SHP77 (cell line): ENCODE measurements at regions not wholly inside any gene's neighbourhood (a gene's known extent, or its start where the extent isn't known, plus 50 kb on each side); places are given as distances from the start of the nearest gene placed in this dataset.

Experiments
- DNase-seq, 2 experiments: peaks; one replicate each; lab custom pipeline; 2025; lab: John Stamatoyannopoulos, UW

DNA sequence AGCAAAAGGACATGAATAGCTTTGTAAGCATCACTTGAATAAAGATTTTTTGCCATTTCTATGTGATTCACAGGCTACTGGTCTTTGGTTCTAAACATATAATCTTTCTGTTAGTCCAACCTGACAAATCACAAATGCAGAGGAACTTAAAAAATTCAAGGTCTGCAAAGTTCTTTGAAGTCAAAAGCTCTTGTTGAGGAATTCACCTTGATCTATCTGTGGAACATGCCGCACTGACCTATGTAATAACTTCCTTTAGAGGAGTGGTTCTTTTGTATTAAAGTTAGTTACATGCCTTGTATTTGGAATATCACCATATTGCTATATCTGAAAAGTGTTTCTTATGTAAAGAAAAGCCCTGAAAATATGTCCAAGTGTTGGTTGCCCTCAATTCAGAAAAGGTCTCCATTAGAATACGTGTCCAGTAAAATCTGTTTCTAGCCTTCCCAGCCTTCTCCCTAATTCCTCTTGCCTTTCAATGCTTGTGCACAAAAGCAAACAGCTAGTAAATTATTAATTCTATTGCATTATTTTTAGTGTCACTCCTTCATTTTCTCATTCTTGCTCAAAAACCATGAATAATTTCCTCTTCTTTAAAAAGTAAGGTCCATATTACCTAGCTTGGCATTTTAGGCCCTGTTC is 1192.8 kb downstream of the FLRT2 start:
- no peak for DNase-seq

DNA sequence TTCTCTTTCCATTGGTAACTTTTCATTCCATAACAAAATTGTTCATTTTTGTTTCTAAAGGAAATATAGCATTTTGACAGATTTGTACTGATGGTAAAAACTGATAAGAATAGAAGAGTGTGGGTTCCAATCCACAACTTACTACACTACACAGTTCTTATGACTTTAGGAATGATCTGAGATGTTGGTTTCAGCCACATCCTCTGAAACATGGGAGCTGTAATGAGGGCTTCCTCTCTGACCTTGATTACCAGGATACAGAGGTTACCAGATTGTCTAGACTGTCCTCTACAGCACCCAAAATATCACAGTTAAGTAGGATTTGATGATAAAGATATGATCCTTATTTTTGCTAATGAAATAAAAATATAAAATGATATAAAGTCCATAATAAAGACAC is 1184.6 kb downstream of the FLRT2 start:
- DNase-seq = no peak

DNA sequence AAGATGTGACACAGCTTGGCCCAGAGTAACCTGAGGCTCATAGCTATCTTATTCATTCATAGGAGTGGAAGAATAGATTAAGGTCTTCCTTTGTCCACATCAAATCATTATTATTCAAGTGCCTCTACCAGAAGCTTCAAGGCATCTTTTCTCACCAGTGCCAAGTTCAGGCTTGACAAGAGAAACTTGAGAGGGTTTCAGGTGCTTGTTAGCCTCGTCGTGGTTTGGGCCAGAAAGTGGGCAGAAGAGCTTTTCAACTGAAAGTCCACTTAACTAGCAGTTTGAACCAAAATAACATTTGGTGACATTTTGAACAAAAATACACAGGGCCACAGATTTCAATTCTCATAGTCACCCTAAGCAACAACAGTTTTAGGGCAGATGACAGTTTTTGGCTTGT is 1184.2 kb downstream of the FLRT2 start:
- no peak for DNase-seq

DNA sequence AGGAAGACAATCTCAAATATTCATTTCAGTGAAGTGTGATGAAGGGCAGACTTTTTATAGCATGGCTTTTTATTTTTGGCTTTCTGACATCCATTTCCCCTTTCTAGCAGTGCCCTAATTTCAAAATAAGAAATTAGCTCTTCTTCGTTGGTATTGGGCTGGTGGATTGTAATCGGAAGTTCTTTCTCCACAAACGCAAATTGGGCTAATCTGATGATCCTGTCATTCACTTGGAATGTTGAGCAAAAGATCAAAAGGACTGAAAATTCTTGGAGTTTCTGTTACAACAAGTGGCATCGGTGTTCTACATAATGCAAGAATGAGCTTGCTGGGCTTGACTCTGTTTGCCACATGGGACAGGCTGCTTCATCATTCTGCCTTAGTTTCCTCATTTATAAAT is 1182.8 kb downstream of the FLRT2 start:
- DNase-seq = no peak

DNA sequence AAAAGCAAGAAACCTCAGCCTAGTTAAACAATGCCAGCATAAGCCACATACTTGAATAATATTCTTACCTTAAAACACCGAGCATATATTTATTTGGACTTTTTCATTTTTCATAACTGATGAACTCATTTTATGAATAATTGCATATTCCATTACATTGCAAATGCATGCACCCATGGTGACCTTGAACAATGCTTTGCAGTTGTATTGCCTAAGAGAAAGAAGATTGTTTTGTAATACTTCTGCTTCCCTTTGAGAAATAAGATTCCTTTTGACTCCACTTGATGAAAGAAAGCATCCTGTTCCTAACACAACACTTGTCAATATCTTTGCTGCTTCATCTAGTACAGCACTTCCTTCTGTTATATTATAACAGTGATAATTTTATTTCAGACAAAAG is 1182.2 kb downstream of the FLRT2 start:
- no peak for DNase-seq

DNA sequence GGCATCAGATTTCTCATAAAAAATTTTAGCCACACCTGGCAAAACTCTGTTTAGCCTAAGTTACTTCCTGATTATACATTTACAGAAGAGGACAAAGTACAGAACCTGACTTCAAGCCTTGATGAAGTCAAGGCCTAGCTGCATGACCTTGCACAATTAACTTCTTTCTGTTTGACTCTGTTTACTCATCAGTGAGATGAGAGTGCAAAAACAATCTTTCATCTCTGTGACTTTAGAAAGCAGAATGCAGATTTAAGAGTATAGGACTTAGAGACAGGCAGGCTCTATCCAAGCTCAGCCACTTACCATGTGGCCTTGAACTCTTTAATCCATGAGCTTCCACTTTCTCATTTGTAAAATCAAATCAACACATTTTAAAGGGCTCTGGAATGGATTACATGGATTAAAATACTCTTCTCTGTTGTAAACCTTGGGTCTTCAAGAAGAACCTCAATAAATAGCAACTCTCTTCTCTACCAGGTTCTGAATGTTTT is 1178.9 kb downstream of the FLRT2 start:
- DNase-seq = no peak

DNA sequence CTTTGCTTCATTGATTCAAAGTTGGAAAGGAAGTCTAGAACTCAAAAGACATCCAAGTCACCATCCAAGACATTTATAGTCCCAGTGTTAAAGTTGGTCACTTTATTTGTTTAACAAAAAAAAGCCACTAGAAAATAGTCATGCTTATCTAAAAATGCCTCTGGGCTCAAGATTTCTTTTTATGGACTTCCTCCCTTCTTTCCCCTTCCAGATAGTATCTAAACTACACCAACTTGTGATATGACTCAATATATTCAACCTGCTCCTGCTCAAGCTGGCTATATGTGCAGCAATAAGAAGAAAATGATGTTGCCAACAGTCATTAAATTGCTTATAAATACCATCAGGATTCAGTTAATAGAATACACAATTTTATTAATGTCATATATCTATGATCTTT is 1177.1 kb downstream of the FLRT2 start:
- DNase-seq = no peak

DNA sequence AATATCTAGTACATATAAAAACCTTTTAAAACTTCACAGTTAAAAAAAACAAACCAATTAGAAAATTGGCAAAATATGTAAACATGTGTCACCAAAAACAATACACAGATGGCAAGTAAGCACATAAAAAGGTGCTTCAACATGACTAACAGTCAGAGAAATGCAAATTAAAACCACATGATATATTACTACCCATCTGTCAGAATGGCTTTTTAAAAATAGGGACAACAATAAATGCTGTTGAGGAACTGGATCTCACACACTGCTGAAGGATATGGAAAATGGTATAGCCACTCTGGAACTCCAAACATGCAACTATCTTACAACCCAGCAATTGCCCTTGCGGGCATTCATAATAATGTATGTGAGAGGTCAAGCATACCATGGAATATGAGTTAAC is 1153.6 kb downstream of the FLRT2 start:
- no peak for DNase-seq

DNA sequence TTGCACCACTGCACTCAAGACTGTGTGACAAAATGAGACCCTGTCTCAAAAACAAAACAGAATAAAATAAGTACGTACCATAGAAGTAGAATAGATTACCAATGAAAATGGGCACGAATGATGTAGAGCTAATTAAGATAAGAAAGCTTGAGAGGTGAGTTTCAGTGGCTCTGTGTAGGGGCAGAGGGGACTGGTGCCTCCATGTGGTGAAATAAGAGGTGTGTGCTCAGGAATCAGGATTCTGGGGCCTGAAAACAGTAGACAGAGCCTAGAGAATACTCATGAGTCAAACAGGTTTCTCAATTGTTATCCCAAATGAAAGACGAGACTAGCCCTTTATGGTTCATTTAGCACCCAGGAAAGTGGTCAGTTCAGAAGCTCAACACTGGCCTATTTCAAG is 1145.1 kb downstream of the FLRT2 start:
- DNase-seq = no peak

DNA sequence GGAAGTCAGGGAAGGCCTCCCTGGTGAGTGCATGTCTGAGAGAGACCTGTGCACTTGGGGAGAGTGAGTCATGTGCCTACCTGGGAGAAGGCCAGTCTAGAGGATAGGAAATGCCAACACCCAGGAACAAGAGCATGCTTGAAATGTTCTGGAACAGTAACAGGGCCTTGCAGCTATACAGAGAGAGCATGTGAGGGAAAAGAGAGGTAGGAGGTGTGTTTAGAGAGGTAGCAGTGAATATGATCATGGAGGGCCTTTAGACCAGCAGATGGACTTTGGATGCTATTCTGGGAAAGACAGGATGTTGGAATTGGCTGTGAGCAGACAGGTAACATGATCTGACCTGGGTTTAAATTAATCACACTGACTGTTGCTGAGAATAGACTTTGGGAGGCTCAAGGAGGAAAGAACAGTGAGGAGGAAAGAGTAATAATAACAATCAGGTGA is 1143.6 kb downstream of the FLRT2 start:
- no peak for DNase-seq

DNA sequence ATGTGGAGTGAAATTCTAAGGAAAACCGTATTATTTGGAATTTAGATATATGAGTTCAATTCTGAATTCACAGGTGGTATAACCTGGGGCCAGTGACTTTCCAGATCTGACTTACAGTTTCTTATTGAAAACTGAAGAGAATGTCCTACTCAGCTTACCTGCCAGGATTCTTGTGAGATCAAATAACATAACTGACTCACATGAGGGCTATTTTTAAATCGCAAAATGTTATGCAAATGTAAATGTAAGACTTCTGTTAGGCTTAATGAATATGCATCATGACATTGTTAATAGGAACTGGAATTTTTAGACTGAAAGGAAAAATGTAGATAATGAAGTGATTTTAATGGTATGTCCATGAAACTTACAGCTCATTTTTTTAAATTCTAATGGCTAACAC is 1142.1 kb downstream of the FLRT2 start:
- no peak for DNase-seq

DNA sequence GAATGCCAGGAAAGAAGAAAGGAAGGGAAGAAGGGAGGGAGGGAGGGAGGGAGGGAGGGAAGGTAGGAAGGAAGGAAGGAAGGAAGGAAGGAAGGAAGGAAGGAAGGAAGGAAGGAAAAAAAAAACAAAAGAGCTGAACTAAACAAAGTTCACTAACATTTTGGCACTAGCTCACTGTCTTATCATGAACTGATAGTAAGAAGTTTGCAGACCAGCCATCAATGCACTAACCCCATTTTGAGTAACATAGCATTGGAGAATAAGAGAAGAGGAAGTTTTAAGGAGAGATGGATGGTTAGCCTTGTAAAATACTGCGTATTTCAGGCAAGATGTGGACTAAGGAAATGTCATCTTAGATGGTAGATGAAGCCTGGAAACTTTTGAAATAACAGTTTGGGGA is 1136.0 kb downstream of the FLRT2 start:
- DNase-seq = no peak

DNA sequence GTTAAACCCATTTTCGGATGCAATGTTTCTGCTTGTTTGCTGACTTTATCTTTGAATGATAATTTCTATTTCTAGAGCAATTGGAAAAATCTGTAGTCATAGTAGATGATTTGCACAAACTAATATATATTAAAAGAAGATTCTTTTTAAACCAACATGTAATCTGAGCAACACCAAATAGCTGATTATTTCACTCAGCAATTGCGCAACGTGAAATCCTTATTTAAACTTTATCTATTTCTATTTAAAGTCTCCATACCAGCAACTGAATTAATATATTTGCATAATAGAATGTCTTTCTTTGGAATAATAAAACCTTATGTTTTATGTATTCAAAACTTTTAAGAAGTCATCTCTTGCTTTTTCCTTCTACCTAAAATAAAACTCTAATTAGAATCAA is 1132.4 kb downstream of the FLRT2 start:
- DNase-seq = no peak

DNA sequence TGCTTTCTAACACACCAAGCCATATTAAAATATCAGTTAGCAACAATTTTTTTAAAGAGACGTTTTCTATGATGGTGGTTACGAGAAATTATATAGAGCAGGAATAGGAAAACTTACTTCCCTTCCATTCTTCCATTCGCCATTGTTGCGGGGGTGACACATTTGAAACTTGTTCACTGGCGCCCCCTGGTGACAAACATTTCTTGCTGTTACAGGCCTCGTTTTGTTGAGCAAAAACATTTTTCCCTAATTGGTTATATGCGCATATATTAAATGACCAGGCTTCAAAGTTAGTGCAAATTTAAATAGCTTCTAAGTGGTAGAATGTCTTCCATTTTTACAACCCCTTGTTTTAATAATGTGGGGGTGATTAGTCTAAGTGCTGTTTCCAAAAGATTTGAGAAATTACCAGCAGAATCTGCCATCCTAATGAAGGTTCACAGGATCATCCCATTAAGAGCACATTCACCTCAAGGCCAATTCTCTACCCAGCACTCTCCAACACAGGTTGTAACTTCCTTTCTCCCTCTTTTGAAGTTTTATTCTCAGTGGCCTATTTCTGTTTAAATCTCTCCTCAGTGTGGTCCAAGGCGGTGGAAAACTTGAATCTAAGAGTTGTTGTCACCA is 1124.7 kb downstream of the FLRT2 start:
- DNase-seq = peak; percentile 33 to 49

DNA sequence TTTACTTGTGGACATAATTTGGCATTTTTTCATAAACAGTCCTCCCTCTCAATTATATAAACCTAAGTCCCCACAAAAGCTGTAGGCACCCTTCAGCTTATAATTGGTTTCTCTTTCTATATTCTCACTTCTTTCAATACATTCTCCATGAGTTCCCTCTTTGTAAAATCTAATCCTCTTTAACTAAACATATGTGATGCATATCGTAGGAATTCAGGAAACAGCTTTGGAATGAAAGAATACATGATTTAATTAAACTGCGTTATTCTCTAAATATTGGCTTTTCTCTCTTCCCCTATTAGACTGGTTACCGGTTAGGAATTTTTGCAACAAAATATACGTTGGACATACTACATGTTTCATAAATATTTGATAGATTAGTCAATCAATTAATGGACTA is 1122.6 kb downstream of the FLRT2 start:
- no peak for DNase-seq

DNA sequence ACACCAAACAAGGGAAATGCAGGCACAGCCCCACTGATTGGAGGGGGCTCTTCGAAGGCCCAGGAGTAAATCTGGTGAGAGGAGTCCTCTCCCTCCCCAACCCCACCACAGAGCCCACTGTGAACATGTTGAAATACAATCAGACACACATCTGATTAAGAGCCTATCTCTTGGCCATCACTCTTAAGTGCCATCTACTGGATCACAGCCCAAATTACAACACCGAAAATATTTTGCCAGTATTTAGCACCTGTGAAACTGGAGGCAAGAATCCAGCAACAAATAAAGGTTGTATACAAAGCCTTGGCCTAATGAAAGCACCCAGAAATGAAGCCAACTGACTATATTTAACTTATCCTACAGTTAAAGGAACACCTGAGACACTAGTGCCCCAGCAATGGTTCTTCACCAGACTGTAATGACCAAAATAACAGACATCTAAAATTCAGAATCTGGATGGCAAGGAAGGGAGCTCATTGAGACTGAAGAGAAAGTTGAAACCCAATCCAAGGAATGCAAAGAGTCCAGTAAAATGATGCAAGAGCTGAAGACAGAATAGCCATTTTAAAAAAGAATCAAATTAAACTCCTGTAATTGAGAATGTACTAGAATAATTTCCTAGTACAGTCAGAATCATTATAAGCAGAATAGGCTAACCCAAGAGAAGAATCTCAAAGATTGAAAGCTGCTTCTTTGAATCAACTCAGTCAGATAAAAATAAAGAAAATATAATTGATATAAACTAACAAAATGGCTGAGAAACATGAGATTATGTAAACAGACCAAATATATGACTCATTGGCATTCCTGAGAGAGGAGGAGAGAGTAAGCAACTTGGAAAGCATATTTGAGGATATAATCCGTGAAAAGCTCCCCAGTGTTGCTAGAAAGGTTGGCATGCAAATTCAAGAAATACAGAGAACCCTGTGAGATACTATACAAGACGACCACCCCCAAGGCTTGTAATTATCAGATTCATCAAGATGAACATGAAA is 1117.0 kb downstream of the FLRT2 start:
- no peak for DNase-seq

DNA sequence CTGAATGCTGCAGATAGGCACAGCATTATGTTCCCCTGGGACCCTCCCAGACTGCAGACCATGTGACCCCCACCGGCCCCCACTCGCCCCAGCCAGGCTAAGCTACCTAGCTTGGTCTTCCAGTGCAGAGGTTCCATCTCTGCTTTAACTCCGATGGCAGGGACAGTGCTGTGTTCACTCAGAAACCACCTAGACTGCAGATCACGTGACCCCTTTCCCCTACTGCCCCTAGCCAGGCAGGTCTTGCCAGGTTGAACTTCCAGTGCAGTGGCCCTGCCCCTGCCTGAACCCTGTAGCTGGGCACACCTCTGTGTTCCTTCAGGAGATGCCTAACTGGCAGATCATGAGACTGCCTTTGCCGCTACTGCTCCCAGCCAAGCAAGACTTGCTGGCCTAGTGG is 1116.2 kb downstream of the FLRT2 start:
- no peak for DNase-seq

DNA sequence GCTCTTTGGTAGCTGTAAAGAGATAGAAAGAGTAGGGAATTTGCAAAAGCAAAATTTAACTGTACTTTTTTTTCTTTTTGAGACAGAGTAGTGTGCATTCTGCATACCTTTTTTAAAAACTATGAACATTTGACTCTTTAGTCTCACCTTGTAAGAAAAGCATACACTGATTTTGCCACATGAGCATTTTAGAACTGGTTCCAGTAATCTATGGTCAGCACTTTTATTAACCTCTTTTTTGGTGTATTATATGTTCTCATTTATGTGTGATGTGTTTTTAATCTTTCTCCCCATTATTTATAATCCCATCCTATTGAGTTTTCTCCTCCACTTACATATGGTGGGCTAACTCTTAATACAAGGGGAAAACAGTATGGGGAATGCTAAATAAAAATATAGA is 1111.4 kb downstream of the FLRT2 start:
- DNase-seq = no peak

DNA sequence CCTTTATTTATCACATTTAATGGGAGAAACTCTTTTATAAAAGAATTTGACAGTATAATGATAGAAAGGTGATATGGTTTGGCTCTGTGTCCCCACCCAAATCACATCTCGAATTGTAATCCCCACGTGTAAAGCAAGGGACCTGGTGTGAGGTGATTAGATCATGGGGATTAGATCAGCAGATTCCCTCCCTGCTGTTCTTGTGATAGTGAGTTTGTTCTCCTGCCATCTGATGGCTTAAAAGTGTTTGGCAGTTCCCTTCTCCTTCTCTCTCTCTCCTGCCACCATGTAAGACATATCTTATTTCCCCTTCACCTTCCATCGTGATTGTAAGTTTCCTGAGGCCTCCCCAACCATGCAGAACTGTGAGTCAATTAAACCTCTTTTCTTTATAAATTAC is 1110.3 kb downstream of the FLRT2 start:
- DNase-seq = no peak

DNA sequence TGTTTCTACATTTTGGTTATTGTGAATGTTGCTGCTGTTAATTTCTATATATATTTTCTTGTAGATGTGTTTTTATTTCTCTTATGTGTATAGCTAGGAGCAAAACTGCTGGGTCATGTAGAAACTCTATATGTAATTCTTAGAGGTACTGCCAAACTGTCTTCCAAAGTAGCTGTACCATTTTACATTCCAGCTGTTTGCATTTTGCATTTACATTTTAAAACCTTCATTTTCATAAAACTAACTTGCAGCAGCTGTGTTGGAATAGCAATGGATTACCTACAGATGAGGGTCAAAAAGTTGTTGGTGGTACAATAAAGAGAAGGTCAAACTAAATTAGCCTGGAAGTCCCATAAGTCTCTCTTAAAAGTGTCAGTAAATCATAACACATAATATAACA is 1109.7 kb downstream of the FLRT2 start:
- no peak for DNase-seq

DNA sequence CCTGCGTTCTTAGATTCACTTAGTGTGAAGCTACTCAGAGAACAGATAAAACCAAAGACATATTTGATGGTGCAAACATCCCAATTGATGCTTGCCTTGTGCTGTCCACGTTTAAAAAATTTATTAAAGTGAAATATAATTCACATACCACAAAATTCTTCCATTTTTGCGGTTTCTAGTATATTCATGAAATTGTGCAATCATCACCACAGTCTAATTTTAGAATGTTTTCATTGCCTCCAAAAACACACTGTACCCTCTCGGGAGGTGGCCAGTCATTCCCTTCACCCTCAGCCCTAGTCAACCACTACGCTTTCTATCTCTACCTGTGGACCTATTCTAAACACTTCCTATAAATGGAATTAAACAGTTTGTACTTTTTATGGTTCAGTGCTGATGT is 1109.2 kb downstream of the FLRT2 start:
- no peak for DNase-seq

DNA sequence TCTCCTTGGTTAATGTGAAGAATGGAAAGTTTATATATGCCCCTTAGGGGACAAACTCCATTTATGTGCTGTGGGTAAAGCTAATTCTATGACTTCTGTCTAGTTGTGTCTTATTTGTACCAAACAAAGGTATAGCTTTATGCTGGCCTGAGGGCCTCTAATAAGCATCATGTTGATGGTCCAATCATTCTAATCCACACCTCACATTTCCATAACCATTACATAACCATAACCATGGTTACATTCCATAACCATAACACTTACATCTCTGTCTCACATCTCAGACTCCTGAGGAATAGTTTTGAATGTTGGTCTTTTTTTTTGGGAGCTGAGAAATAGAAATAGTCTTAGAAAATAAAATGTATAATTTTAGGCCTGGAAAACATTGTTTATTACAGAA is 1097.1 kb downstream of the FLRT2 start:
- DNase-seq = no peak

DNA sequence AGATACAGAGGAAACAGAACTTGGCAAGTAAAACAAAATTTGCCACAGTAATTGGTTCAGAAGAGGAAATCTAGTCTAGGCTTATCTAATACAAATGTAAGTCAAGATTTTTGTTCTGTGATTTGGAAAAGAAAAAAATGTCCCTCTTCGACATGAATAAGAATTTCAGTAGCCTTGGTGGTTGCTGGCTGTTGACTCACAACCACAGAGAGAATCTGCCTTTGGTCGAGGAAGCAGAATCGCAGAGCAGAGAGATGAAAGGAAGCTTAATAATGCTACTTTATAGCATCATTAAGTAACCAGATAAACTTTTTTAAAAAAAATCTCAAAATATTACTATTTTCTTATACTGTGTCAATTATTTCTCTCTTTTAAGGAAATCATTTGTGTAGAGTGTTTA is 1096.6 kb downstream of the FLRT2 start:
- no peak for DNase-seq
